ENCODE measurements at regions not wholly inside any gene's neighbourhood (a gene's known extent, or its start where the extent isn't known, plus 50 kb on each side); places are given as distances from the start of the nearest gene placed in this dataset.
A peak's percentile ranks its signal among the peaks of the same experiment; 100 is the strongest.

DNA sequence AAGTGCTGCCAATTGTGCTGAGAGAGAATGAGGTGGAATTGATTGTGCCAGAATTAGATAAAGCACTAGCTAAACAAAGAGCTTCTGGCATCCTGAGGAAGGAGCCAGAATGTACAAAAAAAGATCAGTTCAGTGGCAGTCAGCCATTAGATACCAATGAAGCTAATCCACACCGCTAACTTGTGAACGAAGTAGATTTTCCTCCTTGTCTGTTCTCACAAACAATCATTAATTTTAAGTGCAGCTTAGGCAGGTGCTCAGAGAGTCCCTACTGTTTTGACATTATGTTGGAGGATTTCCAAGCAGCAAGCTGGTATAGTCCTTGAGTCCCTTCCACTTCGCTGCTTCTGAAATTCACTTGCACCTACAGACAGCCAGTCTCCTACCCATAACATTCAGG is 617.4 kb downstream of the CENPC start:
- Histone ChIP-seq H3K4me3 (replicated peaks in 1 of 4; ENCODE audit: control extremely low read depth in 1 of 4, insufficient read depth in 1 of 4, low read depth in 3 of 4, low read length in 4 of 4) (no peak overlapping the region), H3K79me2 (ENCODE audit: control insufficient read depth, insufficient read depth, low read length) (no peaks in the 10 kb centered on the region), H3K4me1 (ENCODE audit: control insufficient read depth, extremely low read depth, insufficient read depth, low read length) (no peaks in the 10 kb centered on the region), H3K4me2 (ENCODE audit: extremely low read depth, insufficient read depth, low read length) (no peak overlapping the region), H3K9me3 (ENCODE audit: control insufficient read depth, insufficient read depth, low read depth, low read length) (no peaks in the 10 kb centered on the region), H3K9ac (ENCODE audit: insufficient read depth, low read length) (no peak overlapping the region), H4K20me1 (ENCODE audit: control insufficient read depth, extremely low read depth, insufficient read depth, low read length) (no peaks in the 10 kb centered on the region), H3K36me3 (ENCODE audit: control insufficient read depth, insufficient read depth, low read length) (no peaks in the 10 kb centered on the region), H3K27me3 (ENCODE audit: control insufficient read depth, insufficient read depth, low read length) (no peaks in the 10 kb centered on the region), H3K27ac (ENCODE audit: insufficient read depth, low read length) (no peak overlapping the region), H2AFZ (ENCODE audit: low read length) (no peak overlapping the region)
- DNase-seq (ENCODE audit: low read depth in 2 of 2): peak in 1 of 2 donors; percentile 45
- TF ChIP-seq, protein P1, sequence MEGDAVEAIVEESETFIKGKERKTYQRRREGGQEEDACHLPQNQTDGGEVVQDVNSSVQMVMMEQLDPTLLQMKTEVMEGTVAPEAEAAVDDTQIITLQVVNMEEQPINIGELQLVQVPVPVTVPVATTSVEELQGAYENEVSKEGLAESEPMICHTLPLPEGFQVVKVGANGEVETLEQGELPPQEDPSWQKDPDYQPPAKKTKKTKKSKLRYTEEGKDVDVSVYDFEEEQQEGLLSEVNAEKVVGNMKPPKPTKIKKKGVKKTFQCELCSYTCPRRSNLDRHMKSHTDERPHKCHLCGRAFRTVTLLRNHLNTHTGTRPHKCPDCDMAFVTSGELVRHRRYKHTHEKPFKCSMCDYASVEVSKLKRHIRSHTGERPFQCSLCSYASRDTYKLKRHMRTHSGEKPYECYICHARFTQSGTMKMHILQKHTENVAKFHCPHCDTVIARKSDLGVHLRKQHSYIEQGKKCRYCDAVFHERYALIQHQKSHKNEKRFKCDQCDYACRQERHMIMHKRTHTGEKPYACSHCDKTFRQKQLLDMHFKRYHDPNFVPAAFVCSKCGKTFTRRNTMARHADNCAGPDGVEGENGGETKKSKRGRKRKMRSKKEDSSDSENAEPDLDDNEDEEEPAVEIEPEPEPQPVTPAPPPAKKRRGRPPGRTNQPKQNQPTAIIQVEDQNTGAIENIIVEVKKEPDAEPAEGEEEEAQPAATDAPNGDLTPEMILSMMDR (conservative IDR thresholded peaks at IDR 0.05 in 1 of 2, IDR thresholded peaks at IDR 0.05 in 1 of 2; ENCODE audit: low read depth in 1 of 2, low read length in 2 of 2): no peak
- TF ChIP-seq EZH2 (IDR thresholded peaks at IDR 0.05; ENCODE audit: low read length, missing control alignments): no peak

DNA sequence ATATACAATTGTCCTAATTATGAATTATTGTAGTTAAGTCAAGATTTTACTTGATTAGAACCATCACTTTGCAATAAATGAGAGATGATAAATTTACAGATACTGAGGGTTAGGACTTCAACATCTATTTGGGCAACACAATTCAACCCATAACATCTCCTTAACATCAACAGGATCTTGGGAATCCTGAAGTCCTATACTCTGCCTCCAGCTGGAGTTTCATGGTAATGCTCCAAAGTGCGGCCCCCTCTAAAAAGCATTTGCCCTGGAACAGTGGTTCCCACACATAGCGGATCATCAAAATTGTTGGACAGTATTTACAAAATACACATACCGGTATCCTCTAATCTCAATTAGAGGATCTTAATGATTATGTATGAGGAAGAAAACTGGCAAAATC is 618.6 kb downstream of the CENPC start:
- no peak overlapping the region for H3K4me2 ChIP-seq (ENCODE audit: extremely low read depth, insufficient read depth, low read length)
- TF ChIP-seq, protein P1 (conservative IDR thresholded peaks at IDR 0.05 in 1 of 2, IDR thresholded peaks at IDR 0.05 in 1 of 2; ENCODE audit: low read depth in 1 of 2, low read length in 2 of 2): no peak
- no peak for TF ChIP-seq EZH2 (IDR thresholded peaks at IDR 0.05; ENCODE audit: low read length, missing control alignments)
- H3K36me3 ChIP-seq (ENCODE audit: control insufficient read depth, insufficient read depth, low read length): no peaks in the 10 kb centered on the region
- no peak for DNase-seq (ENCODE audit: low read depth in 2 of 2)
- H2AFZ ChIP-seq (ENCODE audit: low read length): no peak overlapping the region
- no peak overlapping the region for H3K27ac ChIP-seq (ENCODE audit: insufficient read depth, low read length)
- no peaks in the 10 kb centered on the region for H3K27me3 ChIP-seq (ENCODE audit: control insufficient read depth, insufficient read depth, low read length)
- no peak overlapping the region for H3K4me3 ChIP-seq (replicated peaks in 1 of 4; ENCODE audit: control extremely low read depth in 1 of 4, insufficient read depth in 1 of 4, low read depth in 3 of 4, low read length in 4 of 4)
- H3K4me1 ChIP-seq (ENCODE audit: control insufficient read depth, extremely low read depth, insufficient read depth, low read length): no peaks in the 10 kb centered on the region
- H3K9me3 ChIP-seq (ENCODE audit: control insufficient read depth, insufficient read depth, low read depth, low read length): no peaks in the 10 kb centered on the region
- H4K20me1 ChIP-seq (ENCODE audit: control insufficient read depth, extremely low read depth, insufficient read depth, low read length): no peaks in the 10 kb centered on the region
- no peaks in the 10 kb centered on the region for H3K79me2 ChIP-seq (ENCODE audit: control insufficient read depth, insufficient read depth, low read length)
- no peak overlapping the region for H3K9ac ChIP-seq (ENCODE audit: insufficient read depth, low read length)

DNA sequence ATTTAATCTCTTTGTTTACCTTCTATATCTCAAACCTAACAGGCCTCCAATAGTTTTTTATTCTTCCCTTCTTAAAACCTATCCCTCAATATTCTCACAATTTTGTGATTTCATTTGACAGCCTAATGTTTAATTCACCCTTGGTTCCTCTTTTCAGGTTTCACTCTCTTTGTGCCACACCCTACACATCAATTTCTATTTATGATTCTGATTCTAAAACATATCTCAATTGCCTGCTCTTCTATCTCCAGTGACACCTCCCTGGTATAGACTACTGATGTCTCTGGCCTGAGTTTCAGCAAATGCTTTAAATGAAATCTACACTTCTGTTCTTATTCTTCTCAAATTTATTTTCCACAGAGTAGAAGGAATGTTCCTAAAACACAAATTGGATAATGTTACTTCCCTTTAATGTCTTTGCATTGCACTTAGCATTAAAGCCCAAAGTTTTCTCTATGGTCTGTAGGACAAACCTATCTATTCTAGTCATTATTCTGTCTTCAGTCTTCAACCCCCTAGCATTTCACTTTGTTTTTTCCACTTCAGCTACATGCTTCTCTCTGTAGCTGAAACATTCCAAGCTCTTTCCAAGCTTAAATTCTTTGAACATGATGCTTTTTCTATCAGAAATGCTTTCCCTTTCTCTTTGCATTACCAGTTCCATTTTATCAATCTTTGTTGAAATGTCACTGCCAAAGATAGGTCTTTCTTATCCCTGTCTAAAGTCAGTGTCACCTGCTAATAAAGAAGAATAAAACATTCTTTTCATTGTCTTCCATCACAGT is 622.0 kb downstream of the CENPC start:
- no peak overlapping the region for H3K4me3 ChIP-seq (replicated peaks in 1 of 4; ENCODE audit: control extremely low read depth in 1 of 4, insufficient read depth in 1 of 4, low read depth in 3 of 4, low read length in 4 of 4)
- no peaks in the 10 kb centered on the region for H3K27me3 ChIP-seq (ENCODE audit: control insufficient read depth, insufficient read depth, low read length)
- no peak overlapping the region for H3K27ac ChIP-seq (ENCODE audit: insufficient read depth, low read length)
- peak in 1 of 2 donors; percentile 37 for DNase-seq (ENCODE audit: low read depth in 2 of 2)
- H3K9ac ChIP-seq (ENCODE audit: insufficient read depth, low read length): no peak overlapping the region
- TF ChIP-seq, protein P1 (conservative IDR thresholded peaks at IDR 0.05 in 1 of 2, IDR thresholded peaks at IDR 0.05 in 1 of 2; ENCODE audit: low read depth in 1 of 2, low read length in 2 of 2): no peak
- no peak for TF ChIP-seq EZH2 (IDR thresholded peaks at IDR 0.05; ENCODE audit: low read length, missing control alignments)
- H3K36me3 ChIP-seq (ENCODE audit: control insufficient read depth, insufficient read depth, low read length): no peaks in the 10 kb centered on the region
- no peak overlapping the region for H2AFZ ChIP-seq (ENCODE audit: low read length)
- H3K4me1 ChIP-seq (ENCODE audit: control insufficient read depth, extremely low read depth, insufficient read depth, low read length): no peaks in the 10 kb centered on the region
- H3K79me2 ChIP-seq (ENCODE audit: control insufficient read depth, insufficient read depth, low read length): no peaks in the 10 kb centered on the region
- H4K20me1 ChIP-seq (ENCODE audit: control insufficient read depth, extremely low read depth, insufficient read depth, low read length): no peaks in the 10 kb centered on the region
- no peaks in the 10 kb centered on the region for H3K9me3 ChIP-seq (ENCODE audit: control insufficient read depth, insufficient read depth, low read depth, low read length)
- no peak overlapping the region for H3K4me2 ChIP-seq (ENCODE audit: extremely low read depth, insufficient read depth, low read length)
